HG03432 (cell line): ENCODE measurements at regions not wholly inside any gene's neighbourhood (a gene's known extent, or its start where the extent isn't known, plus 50 kb on each side); places are given as distances from the start of the nearest gene placed in this dataset.

Source experiments
- ATAC-seq: cut with Tn5 transposase; IDR thresholded peaks from one replicate; pipeline ENCODE4 v1.9.1; 2021; ENCODE audit warnings: mild to moderate bottlenecking, moderate library complexity; ENCODE audit not compliant: unreplicated experiment

DNA sequence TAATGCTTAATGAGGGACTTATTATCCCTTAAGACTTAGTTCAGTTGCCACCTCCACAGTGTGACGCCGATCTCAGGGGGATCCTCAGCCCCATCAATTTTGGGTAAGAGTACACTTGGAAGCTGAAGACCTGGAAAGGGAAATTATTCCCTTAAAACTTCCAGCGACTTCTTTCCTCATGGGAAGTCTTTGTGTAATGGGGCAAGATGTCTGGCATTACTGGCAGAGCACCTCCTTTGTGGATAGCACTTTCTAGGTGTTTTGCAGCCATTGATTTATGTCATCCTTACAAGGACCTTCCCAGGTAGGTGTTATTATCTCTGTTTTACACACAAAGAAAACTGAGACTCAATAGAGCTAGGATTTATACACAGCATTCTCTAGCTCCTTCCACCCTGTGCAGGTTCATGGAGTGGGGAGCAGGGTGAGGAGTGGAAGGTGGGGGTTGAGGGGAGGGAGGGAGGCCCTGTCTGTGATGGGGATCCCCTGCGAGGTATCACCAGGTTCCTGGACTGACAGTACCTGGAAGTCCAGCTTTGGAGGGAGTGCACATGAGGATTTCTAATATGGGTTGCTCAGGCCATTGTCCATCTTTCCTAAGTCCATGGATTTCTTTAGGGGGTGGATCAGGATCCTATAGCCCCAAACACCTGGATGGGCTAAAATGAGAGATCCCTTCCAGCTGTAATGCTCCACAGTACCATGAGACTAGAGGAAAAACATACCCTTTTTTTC, 79.4 kb downstream of the MYCN start:
- no peak for ATAC-seq

DNA sequence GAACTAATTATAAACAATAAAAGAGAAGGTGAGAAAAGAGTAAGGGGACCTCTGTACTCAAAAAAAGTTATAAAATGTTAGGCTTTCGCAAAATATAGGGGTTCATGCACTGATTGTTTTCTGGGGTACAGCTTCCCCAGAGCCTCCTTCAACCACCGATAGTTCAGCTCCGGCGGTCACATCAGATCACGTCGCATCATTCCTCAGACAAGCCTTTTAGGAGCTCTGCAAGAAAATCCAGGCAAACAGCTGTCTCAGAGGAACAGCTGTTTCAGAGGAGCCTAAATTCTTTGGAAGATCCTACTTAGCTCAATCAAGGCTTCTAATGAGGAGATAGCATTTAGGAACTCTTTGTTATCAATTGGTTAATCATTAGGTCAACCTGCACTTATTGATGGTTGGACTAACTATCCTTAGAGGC, 78.7 kb downstream of the MYCN start:
- no peak for ATAC-seq

GRCh38 chr2:16018277-16019059, 78.1 kb downstream of the MYCN start:
- no peak for ATAC-seq

DNA sequence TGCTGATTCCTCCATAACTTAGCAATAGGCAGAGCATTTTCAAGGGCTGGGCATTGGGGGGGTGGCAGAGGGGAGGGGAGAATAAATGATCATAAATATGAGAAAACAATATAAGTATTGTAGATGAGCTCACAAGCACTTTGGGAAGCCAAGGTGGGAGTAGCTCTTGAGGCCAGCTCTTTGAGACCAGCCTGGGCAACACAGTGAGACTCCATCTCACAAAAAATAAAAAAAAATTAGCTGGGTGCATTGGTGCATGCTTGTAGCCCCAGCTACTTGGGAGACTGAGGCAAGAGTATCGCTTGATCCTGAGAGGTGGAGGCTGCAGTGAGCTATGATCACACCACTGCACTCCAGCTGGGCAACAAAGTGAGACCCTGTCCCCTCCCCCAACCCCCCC, 75.9 kb downstream of the MYCN start:
- ATAC-seq = no peak

GRCh38 chr2:16015903-16016265, 75.5 kb downstream of the MYCN start:
- ATAC-seq = no peak

DNA sequence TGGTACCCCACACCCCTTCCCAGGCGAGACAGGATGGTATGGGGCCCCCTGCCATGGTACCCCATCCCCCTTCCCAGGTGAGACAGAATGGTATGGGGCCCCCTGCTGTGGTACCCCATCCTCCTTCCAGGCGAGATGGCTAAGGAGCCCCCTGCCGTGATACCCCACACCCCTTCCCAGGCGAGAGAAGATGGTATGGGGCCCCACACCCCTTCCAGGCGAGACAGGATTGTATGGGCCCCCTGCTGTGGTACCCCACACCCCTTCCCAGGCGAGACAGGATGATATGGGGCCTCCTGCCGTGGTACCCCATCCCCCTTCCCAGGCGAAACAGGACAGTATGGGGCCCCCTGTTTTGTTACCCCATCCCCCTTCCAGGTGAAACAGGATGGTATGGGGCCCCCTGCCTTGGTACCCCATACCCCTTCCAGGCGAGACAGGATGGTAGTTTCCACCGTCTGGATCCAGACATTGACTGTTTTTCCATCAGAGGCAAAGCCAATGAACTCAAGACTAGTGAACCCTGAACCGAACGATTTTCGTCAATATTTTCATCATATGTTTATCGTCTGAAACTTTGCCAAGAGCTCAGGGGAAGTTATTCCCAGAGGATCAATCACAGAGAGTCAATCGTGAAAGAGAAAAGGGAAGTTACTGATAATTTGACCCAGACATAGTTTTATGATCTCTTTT, 75.0 kb downstream of the MYCN start:
- ATAC-seq = no peak

DNA sequence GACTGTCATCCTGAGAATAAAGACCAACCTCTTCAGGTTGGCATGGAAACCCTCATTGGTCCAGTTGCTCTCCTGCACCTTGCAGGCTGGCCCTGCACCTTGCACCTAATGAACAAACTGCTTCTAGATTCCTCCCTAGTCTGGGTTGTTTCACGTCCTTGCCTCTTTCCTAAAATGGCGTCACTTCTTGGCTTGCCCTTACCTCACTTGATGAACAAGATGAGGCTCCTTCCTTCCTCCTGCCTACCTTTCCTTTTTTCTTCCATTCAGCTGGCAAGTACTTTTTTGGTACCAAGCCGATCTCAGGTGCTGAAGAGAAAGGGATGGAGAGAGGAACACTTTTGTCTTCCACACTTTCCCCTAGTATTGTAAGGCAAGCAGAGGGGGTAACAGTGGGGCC, 74.5 kb downstream of the MYCN start:
- no peak for ATAC-seq

DNA sequence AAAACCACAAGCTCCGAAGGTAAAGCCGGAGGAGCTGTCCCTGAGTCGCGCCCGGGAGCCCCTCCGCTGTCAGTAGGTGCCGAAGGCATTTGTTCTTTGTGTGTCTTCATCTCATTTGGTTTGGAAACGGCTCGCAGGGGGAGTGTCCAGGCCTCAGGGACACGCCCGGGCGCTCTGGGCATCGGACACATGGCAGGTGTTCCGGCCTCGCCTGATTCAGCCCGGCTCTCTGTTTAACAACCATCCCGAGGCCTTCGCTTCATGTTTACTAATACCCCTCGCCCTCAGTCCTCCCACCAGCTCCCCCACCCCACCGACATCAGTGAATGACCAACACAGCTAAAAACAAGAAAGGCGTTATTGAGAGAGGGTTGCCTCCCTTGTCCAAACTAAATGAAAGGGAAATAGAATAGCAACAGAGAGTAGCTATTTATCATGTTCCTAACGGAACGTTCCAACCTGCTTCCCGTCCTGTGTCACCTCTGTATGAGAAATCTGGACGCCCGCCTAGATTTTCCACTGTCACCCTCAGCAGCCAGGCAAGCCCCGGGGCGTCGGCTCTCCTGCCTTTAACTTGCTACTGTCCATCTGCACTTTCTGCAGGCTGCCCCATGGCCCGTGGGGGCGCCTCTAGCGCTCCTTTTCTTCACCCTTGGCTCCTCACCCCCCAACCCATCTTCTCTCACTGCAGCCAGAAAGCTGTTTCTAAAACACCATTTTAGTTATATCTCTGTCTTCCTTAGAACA, 73.9 kb downstream of the MYCN start:
- ATAC-seq = no peak

GRCh38 chr2:16013359-16013911, 73.1 kb downstream of the MYCN start:
- no peak for ATAC-seq

- ATAC-seq = no peak
These were observed 72.4 kb downstream of the MYCN start for GRCh38 chr2:16012626-16013358.

- ATAC-seq = no peak
These were observed 71.8 kb downstream of the MYCN start for GRCh38 chr2:16012029-16012596.

DNA sequence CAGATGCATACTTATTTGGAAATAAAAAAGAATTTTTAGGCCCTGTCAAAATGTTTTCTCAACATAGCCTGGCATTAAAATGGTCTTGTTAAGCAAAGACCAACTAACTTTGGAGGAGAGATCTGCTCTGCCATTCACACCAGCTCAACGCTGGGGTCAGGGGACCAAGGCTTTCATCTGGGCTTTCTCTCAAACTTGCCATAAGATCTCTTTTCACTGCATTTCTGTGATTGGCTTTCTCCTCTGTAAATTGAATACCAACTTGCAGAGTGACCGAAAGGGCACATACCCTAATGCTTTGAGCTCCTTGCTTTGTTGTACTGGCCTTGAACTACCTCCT, 71.2 kb downstream of the MYCN start:
- ATAC-seq = no peak

GRCh38 chr2:16010951-16011620, 70.7 kb downstream of the MYCN start:
- ATAC-seq = no peak

- ATAC-seq = no peak
These were observed 69.7 kb downstream of the MYCN start for GRCh38 chr2:16010011-16010410.

- no peak for ATAC-seq
These were observed 69.2 kb downstream of the MYCN start for GRCh38 chr2:16009560-16009959.

GRCh38 chr2:16008856-16009255, 68.5 kb downstream of the MYCN start:
- no peak for ATAC-seq

DNA sequence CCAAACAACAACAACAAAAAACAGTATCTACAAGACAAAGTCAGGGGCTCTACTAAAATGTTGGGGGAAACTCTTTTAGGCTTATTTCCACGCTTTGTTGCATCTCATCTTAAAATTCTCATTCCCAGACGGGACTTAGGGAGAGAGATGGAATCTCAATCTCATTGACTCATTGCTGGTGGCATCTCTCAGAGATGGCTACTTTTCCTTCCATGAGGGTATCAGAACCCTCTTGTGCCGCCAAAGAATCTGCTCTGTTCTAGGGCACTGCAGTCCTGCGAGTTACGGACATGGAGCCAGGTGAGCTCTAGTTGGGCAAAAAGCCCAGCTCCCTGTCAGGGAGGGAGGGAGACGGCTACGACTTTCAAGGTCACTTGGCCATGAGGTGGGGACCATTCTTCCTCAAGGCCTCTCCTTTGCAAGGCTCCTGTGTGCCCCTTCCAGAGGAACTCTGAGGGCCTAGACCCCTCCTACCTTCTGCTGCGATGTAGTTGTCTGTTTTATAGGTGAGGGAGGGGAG, 68.0 kb downstream of the MYCN start:
- ATAC-seq = no peak

DNA sequence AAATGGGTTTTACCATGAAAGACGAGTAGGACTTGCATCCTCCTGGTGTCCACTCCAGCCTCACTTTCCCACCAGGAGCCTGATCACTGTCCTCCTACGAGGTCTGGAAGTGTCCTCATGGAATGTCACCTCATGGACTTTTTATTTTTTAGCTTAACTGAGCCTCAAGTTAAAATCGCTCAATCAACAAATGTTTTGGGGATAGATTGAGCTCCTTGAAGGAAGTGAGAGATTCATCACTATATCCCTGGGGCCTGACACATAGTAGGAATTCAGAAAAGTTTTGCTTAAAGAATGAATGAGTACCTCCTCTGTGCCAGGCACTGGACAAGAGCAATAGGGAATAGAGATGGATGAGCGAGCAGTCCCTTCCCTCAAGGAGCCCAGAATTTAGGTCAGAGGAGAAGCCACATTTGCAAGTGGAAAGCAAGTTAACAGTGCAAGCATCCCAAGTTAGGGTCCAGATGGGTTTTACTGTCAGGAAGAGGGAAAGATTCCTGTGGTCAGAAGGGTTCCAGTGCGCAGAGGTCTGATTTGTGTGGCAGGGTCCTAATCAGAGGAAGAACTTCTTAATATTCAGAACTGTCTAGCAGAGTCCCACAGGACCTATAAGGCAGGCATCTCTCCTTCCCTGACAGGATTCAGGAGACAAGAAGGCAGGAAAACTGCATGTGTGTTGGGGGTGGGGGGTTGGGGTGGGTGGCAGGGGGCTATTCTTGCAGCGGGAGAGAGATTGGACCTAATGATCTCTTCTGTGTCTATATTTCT, 67.0 kb downstream of the MYCN start:
- ATAC-seq = no peak
